DMS53 (cell line): ENCODE measurements at regions not wholly inside any gene's neighbourhood (a gene's known extent, or its start where the extent isn't known, plus 50 kb on each side); places are given as distances from the start of the nearest gene placed in this dataset.

ENCODE experiments used
- DNase-seq: peaks from one replicate; lab custom pipeline; 2025; lab: John Stamatoyannopoulos, UW

DNA sequence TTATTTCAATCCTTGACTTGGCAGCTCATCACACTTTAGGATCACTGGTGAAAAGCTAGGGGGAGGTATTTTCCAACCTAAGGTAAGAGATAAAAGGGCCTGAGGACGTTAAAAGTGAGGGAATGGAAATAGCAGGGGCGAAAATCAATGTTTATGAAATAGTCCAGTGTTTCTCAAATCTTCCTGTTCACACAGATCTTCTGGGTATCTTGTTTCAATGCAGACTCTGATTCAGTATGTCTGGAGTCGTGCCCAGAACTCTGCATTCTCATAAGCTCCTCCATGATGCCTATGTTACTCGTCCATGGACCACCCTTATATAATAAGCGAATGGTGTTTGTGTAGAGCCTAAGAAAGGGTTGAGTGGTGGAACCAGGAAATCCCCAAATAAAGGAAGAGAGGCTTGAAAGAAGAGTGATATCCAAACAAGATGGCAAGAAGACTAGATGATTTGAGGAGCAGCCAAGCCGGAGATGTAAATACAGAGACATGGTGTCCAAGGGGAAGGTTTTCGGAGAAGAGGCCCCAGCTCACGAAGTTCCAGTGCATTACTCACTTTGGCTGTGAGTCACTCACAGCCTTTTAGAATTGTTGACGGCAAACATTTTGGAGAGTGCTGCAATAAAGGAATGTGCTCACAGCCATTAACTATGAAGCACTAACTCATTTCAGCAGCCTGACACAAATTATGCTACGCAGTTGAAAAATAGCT lies 215.6 kb upstream of the PPARGC1A start:
- DNase-seq = no peak

- DNase-seq = peak; percentile 6
Measured at GRCh38 chr4:24104158-24104565, 214.3 kb upstream of the PPARGC1A start.

DNA sequence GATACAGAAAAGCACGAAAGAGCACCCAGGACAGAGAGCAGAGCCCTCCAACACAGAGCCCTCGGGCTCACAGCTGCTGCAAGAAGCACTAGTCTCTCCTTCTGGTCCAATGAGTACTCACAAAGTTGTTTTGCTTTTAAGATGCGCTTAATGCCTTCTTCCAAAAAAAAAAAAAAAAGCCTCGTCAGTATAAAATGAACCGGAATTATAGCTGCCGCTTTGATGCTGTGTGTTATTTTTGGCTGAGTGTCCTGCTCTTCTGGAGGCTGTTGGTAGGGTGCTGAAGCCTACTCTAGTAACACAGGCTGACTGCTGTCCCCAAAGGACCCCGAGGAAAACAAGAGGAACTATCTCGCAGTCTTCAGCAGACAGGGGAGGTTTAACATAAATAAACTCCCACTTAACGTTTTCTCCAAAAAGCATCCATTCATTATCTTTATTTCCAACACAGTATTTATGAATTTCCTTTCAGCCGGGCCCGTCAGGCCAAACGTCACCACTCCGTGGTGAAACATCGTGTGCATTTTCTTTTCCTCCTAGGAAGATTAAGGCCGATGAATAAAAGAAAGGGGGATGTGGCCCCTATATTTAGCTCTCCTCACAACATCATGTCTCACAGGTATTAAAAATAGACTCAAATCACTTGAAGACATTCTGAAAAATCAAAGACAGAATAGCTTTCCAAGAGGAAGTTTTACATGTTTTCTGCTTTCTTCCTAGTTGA lies 213.7 kb upstream of the PPARGC1A start:
- DNase-seq = no peak

DNA sequence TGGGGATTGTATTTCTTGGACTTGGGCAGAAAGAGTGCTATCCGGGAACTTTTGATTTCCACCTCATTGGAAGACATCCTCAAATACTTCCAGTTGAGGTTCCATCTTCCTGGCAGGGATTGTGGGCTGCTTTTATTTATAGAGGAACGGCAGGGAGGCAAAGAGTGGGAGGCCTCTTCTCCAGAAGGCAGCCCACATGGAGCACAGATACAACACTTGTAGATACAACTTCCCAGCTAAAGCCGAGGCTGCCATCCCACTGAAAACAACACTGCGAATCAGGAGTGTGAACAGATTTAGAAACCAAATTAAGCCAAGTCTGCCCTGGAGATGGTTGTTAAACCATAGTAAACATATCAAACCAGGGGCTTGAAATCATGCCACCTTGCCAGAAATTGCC lies 212.8 kb upstream of the PPARGC1A start:
- no peak for DNase-seq

- DNase-seq = no peak
Measured at GRCh38 chr4:24096603-24097002, 206.8 kb upstream of the PPARGC1A start.

DNA sequence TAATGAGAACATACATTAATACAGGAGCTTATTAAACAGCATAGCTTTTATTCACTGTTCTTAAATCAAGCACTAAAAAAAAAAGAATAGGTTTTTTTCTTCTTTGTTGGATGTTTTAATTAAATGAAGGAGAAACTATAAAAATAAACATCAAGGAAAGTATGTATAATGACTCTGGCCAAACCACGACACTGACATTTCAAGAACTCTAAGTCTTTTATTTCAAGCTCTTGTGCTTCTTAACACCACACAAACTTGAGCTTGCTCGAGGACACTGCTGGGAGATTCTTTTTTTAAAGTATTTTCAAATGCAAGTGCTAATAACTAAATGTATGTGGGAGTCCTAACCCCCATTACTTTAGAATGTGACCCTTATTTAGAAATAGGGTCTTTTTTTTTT lies 204.9 kb upstream of the PPARGC1A start:
- no peak for DNase-seq

DNA sequence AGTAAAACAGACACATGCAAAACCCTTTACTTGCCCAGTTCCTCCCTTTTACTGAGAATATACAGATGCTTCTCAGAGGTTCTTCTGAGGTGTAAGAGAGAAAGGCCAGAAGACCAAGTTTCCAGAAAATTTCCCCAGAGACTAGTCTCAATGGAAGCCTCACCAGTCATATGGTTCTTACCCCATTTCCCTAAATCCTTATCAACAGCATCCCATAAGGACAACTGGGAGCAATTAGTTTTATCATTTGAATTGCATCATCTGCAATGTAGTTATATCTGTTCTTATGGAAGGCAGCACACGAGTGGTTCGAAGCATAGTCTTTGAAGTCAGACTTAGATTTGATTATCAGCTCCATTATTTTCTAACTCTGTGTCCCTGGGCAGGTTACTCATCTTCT lies 203.6 kb upstream of the PPARGC1A start:
- DNase-seq = no peak

GRCh38 chr4:24091639-24092233 lies 201.9 kb upstream of the PPARGC1A start:
- no peak for DNase-seq

- DNase-seq = no peak
Measured at GRCh38 chr4:24089851-24090534, 200.1 kb upstream of the PPARGC1A start.

DNA sequence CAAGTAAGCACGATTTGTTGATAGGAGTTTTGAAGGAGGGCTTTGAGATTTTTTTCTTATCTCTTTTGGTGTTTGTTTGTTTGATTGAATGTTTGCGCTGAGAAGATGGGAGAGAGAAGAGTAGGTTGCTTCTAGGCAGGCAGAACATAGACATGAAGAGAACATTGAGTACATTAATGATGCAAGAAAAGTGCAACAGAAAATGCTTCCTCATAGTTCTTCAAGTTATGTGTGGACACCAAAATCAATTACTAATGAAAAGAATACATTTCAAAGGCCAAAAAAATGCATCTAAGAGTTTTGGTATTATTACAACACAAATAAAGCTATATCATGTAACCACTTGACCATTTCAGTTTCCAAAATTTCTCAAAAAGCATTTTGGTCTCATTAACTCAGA lies 191.0 kb upstream of the PPARGC1A start:
- no peak for DNase-seq

DNA sequence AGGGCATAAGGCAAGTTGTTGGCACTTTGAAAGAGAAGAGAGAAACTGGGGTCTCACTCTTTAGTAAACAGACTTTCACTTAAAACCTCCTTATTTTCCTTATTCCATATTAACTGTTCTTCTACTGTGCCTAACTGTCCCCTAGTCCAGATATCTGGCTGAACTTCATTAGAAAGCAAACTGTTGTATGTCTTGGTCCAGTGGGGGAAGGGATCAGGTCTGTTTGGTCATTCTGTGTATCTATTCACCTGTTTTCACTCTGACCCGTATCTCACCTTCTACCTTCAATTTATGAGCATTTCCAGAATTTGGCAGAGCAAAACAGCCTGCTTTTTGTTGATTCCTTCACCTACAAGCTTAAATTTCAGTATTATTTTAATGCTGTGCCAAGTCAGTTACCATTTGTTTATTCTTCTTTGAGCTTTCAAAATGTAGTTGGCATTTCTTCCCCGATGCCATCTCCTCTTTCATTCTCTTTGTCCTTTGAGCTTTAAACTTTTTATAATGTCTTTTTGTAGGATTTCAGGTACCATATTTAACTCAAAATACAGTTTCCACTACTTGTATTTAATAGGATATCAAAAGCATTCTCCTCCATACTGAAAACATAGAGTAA lies 188.6 kb upstream of the PPARGC1A start:
- DNase-seq = no peak

- no peak for DNase-seq
Measured at GRCh38 chr4:24076811-24077210, 187.0 kb upstream of the PPARGC1A start.

GRCh38 chr4:24073948-24074347 lies 184.1 kb upstream of the PPARGC1A start:
- no peak for DNase-seq

- DNase-seq = no peak
Measured at GRCh38 chr4:24071612-24072372, 181.9 kb upstream of the PPARGC1A start.

DNA sequence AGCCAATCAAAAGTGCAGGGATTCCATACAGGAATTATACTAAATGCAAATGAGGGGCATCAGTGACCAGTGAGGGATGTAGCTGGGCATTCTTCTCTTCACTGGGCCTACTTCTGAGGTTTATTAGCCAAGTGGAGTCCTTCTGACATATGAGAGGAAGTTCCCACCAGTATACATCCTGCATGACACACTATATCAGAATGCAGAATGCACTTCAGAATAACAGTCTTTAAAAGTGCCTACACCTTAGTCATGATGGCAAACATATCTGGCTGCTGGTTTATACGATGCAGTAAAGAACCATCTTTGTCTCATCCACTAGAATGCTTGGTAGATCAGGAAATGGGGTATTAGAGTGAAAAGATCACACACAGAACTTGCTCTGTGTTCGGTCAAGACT lies 180.3 kb upstream of the PPARGC1A start:
- peak; percentile 81 for DNase-seq

DNA sequence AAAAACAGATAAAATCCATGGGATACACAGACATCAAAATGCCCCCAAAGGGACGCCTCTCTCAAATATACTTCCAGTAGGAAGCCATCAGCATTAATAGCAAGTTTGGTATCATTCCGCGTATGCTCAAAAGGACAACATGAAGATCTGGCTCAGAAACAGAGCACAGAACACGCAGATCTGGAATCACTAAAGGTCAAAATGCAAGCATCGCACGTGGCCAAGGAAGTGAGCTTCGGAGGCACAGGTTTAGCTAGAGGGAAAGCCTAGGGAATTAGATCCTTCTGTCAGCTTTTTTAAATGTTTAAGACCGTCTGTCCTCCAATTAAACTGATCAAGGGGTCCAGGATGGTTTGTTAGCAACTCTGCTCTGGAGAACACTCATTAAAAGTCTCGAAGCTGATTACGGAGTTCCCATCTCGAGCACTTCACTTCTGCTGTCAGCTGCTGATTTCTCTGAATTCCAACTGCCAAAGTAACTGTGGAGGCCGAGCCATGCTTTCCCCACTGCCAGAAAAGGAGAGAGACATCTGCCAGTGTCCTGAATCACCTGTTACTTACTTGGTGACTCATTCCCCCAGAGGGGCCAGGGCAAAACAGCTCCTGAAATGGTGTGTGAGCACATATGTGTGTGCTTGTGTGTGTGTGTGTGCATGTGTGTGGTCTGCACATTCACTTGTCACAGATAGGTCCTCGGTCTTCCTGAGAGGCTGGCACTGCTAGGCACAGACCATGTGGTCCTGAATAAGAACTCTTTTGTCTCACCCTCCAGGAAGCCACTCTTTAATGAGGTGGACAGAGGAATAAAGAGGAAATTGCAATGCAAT lies 177.7 kb upstream of the PPARGC1A start:
- DNase-seq = peak; percentile 94

DNA sequence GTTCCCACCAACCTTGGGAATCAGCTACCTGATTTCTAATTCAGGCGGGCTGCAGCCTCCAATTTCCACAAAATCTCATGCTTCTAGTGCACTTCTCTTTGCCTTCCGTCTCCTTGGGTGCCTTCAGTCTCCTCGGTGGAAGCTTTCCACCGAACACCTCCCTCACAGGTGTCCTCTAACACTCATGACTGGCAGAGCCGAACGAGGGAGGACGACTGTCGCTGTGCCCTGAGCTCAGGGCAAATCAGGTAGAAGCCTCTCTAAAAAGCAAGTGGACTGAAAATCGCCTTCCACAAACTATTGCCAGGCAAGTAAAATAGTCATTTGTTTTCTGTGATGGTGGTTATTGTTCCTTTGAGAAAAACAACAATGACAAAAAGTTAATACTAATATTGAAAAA lies 176.1 kb upstream of the PPARGC1A start:
- no peak for DNase-seq

GRCh38 chr4:24063731-24064130 lies 173.9 kb upstream of the PPARGC1A start:
- DNase-seq = no peak

- no peak for DNase-seq
Measured at GRCh38 chr4:24060932-24061331, 171.1 kb upstream of the PPARGC1A start.

GRCh38 chr4:24059839-24060238 lies 170.0 kb upstream of the PPARGC1A start:
- no peak for DNase-seq
